ENCODE measurements at regions not wholly inside any gene's neighbourhood (a gene's known extent, or its start where the extent isn't known, plus 50 kb on each side); places are given as distances from the start of the nearest gene placed in this dataset.

DNA sequence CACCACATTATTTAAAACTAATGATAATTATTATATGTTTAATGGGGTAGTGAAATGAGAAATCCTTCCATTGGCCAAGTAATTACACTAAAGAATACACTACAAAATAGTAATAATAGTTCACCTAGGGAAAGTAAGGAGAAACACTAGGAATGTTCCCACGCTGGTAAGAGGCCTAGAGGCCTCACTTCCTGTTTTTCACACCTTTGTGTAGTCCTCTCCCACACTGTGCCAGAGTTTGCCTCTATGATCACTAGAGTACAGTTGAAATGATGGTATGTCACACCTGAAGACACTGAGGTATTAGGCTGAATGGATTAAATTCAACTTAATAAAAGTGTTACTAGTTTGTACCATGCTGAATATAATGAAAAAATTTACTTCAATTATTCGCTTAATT lies 1348.0 kb upstream of the ATXN8OS start:
- TF ChIP-seq, protein P1, sequence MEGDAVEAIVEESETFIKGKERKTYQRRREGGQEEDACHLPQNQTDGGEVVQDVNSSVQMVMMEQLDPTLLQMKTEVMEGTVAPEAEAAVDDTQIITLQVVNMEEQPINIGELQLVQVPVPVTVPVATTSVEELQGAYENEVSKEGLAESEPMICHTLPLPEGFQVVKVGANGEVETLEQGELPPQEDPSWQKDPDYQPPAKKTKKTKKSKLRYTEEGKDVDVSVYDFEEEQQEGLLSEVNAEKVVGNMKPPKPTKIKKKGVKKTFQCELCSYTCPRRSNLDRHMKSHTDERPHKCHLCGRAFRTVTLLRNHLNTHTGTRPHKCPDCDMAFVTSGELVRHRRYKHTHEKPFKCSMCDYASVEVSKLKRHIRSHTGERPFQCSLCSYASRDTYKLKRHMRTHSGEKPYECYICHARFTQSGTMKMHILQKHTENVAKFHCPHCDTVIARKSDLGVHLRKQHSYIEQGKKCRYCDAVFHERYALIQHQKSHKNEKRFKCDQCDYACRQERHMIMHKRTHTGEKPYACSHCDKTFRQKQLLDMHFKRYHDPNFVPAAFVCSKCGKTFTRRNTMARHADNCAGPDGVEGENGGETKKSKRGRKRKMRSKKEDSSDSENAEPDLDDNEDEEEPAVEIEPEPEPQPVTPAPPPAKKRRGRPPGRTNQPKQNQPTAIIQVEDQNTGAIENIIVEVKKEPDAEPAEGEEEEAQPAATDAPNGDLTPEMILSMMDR (IDR thresholded peaks at IDR 0.05) = no peak
- no peak for TF ChIP-seq POLR2A (IDR thresholded peaks at IDR 0.05)
